ENCODE measurements at regions not wholly inside any gene's neighbourhood (a gene's known extent, or its start where the extent isn't known, plus 50 kb on each side); places are given as distances from the start of the nearest gene placed in this dataset.
"Not testable (repeated sequence)": the region's sequence is repeated elsewhere in the genome, so short reads cannot be mapped to it uniquely, and the experiment has no call there.

- Histone ChIP-seq H3K9ac (ENCODE audit: low read depth, low read length) (no peak overlapping the region), H3K4me3 (ENCODE audit: low read depth, low read length) (no peak overlapping the region), H3K4me1 (ENCODE audit: control insufficient read depth, insufficient read depth, low read length) (peaks cover 34% of the 10 kb centered on the region), H3K27ac (ENCODE audit: low read depth, low read length) (no peak overlapping the region), H3K9me3 (ENCODE audit: control insufficient read depth, insufficient read depth, low read length) (no peaks in the 10 kb centered on the region), H3K27me3 (ENCODE audit: control insufficient read depth, insufficient read depth, low read length) (no peaks in the 10 kb centered on the region), H3K36me3 (ENCODE audit: control insufficient read depth, insufficient read depth, low read length) (no peaks in the 10 kb centered on the region)
These were observed 65.6 kb downstream of the OPTC start for GRCh38 chr1:203559523-203559922.

- not testable (repeated sequence) for H3K27me3 ChIP-seq (ENCODE audit: control insufficient read depth, insufficient read depth, low read length); H3K9me3 ChIP-seq (ENCODE audit: control insufficient read depth, insufficient read depth, low read length); H3K27ac ChIP-seq (ENCODE audit: low read depth, low read length); H3K36me3 ChIP-seq (ENCODE audit: control insufficient read depth, insufficient read depth, low read length); H3K4me3 ChIP-seq (ENCODE audit: low read depth, low read length); H3K9ac ChIP-seq (ENCODE audit: low read depth, low read length)
- H3K4me1 ChIP-seq (ENCODE audit: control insufficient read depth, insufficient read depth, low read length): peaks cover 17% of the 10 kb centered on the region
These were observed 64.9 kb upstream of the ATP2B4 start for GRCh38 chr1:203561761-203562160.

- Histone ChIP-seq H3K36me3 (ENCODE audit: control insufficient read depth, insufficient read depth, low read length) (no peaks in the 10 kb centered on the region), H3K4me1 (ENCODE audit: control insufficient read depth, insufficient read depth, low read length) (peaks cover 3% of the 10 kb centered on the region; the same call in 1 of the 2 replicates), H3K27ac (ENCODE audit: low read depth, low read length) (no peak overlapping the region), H3K27me3 (ENCODE audit: control insufficient read depth, insufficient read depth, low read length) (no peaks in the 10 kb centered on the region), H3K9ac (ENCODE audit: low read depth, low read length) (no peak overlapping the region), H3K9me3 (ENCODE audit: control insufficient read depth, insufficient read depth, low read length) (no peaks in the 10 kb centered on the region), H3K4me3 (ENCODE audit: low read depth, low read length) (no peak overlapping the region)
These were observed 63.3 kb upstream of the ATP2B4 start for GRCh38 chr1:203563291-203563690.

- Histone ChIP-seq H3K27me3 (ENCODE audit: control insufficient read depth, insufficient read depth, low read length) (no peaks in the 10 kb centered on the region), H3K4me1 (ENCODE audit: control insufficient read depth, insufficient read depth, low read length) (no peaks in the 10 kb centered on the region), H3K9me3 (ENCODE audit: control insufficient read depth, insufficient read depth, low read length) (no peaks in the 10 kb centered on the region), H3K9ac (ENCODE audit: low read depth, low read length) (no peak overlapping the region), H3K4me3 (ENCODE audit: low read depth, low read length) (no peak overlapping the region), H3K27ac (ENCODE audit: low read depth, low read length) (no peak overlapping the region), H3K36me3 (ENCODE audit: control insufficient read depth, insufficient read depth, low read length) (no peaks in the 10 kb centered on the region)
These were observed 62.6 kb upstream of the ATP2B4 start for GRCh38 chr1:203564024-203564423.

- H3K27ac ChIP-seq (ENCODE audit: low read depth, low read length): no peak overlapping the region
- H3K9ac ChIP-seq (ENCODE audit: low read depth, low read length): no peak overlapping the region
- H3K4me1 ChIP-seq (ENCODE audit: control insufficient read depth, insufficient read depth, low read length): no peaks in the 10 kb centered on the region
- no peaks in the 10 kb centered on the region for H3K9me3 ChIP-seq (ENCODE audit: control insufficient read depth, insufficient read depth, low read length)
- H3K27me3 ChIP-seq (ENCODE audit: control insufficient read depth, insufficient read depth, low read length): no peaks in the 10 kb centered on the region
- H3K4me3 ChIP-seq (ENCODE audit: low read depth, low read length): no peak overlapping the region
- no peaks in the 10 kb centered on the region for H3K36me3 ChIP-seq (ENCODE audit: control insufficient read depth, insufficient read depth, low read length)
These were observed 61.6 kb upstream of the ATP2B4 start for GRCh38 chr1:203565049-203565448.

GRCh38 chr1:203565981-203566380 lies 60.7 kb upstream of the ATP2B4 start:
- no peaks in the 10 kb centered on the region for H3K4me1 ChIP-seq (ENCODE audit: control insufficient read depth, insufficient read depth, low read length)
- no peak overlapping the region for H3K4me3 ChIP-seq (ENCODE audit: low read depth, low read length)
- H3K27ac ChIP-seq (ENCODE audit: low read depth, low read length): no peak overlapping the region
- no peak overlapping the region for H3K9ac ChIP-seq (ENCODE audit: low read depth, low read length)
- no peaks in the 10 kb centered on the region for H3K27me3 ChIP-seq (ENCODE audit: control insufficient read depth, insufficient read depth, low read length)
- no peaks in the 10 kb centered on the region for H3K36me3 ChIP-seq (ENCODE audit: control insufficient read depth, insufficient read depth, low read length)
- no peaks in the 10 kb centered on the region for H3K9me3 ChIP-seq (ENCODE audit: control insufficient read depth, insufficient read depth, low read length)

- not testable (repeated sequence) for H3K4me1 ChIP-seq (ENCODE audit: control insufficient read depth, insufficient read depth, low read length); H3K4me3 ChIP-seq (ENCODE audit: low read depth, low read length); H3K36me3 ChIP-seq (ENCODE audit: control insufficient read depth, insufficient read depth, low read length); H3K9ac ChIP-seq (ENCODE audit: low read depth, low read length); H3K9me3 ChIP-seq (ENCODE audit: control insufficient read depth, insufficient read depth, low read length); H3K27ac ChIP-seq (ENCODE audit: low read depth, low read length); H3K27me3 ChIP-seq (ENCODE audit: control insufficient read depth, insufficient read depth, low read length)
These were observed 59.7 kb upstream of the ATP2B4 start for GRCh38 chr1:203566966-203567365.

- Histone ChIP-seq H3K27me3 (ENCODE audit: control insufficient read depth, insufficient read depth, low read length) (no peaks in the 10 kb centered on the region), H3K4me1 (ENCODE audit: control insufficient read depth, insufficient read depth, low read length) (peaks cover 10% of the 10 kb centered on the region; the same call in 1 of the 2 replicates), H3K27ac (ENCODE audit: low read depth, low read length) (no peak overlapping the region), H3K36me3 (ENCODE audit: control insufficient read depth, insufficient read depth, low read length) (no peaks in the 10 kb centered on the region), H3K4me3 (ENCODE audit: low read depth, low read length) (no peak overlapping the region), H3K9me3 (ENCODE audit: control insufficient read depth, insufficient read depth, low read length) (no peaks in the 10 kb centered on the region), H3K9ac (ENCODE audit: low read depth, low read length) (no peak overlapping the region)
These were observed 59.0 kb upstream of the ATP2B4 start for GRCh38 chr1:203567596-203567995.

GRCh38 chr1:203569490-203570318 lies 56.9 kb upstream of the ATP2B4 start:
- no peaks in the 10 kb centered on the region for H3K9me3 ChIP-seq (ENCODE audit: control insufficient read depth, insufficient read depth, low read length)
- H3K27me3 ChIP-seq (ENCODE audit: control insufficient read depth, insufficient read depth, low read length): no peaks in the 10 kb centered on the region
- no peak overlapping the region for H3K9ac ChIP-seq (ENCODE audit: low read depth, low read length)
- H3K27ac ChIP-seq (ENCODE audit: low read depth, low read length): no peak overlapping the region
- peaks cover 10% of the 10 kb centered on the region; the same call in 1 of the 2 replicates for H3K4me1 ChIP-seq (ENCODE audit: control insufficient read depth, insufficient read depth, low read length)
- H3K36me3 ChIP-seq (ENCODE audit: control insufficient read depth, insufficient read depth, low read length): no peaks in the 10 kb centered on the region
- no peak overlapping the region for H3K4me3 ChIP-seq (ENCODE audit: low read depth, low read length)

GRCh38 chr1:203570805-203571204 lies 55.8 kb upstream of the ATP2B4 start:
- Histone ChIP-seq H3K4me1 (ENCODE audit: control insufficient read depth, insufficient read depth, low read length) (peaks cover 10% of the 10 kb centered on the region; the same call in 1 of the 2 replicates), H3K27me3 (ENCODE audit: control insufficient read depth, insufficient read depth, low read length) (no peaks in the 10 kb centered on the region), H3K27ac (ENCODE audit: low read depth, low read length) (no peak overlapping the region), H3K9me3 (ENCODE audit: control insufficient read depth, insufficient read depth, low read length) (no peaks in the 10 kb centered on the region), H3K9ac (ENCODE audit: low read depth, low read length) (no peak overlapping the region), H3K36me3 (ENCODE audit: control insufficient read depth, insufficient read depth, low read length) (no peaks in the 10 kb centered on the region), H3K4me3 (ENCODE audit: low read depth, low read length) (no peak overlapping the region)

GRCh38 chr1:203571661-203572060 lies 55.0 kb upstream of the ATP2B4 start:
- Histone ChIP-seq H3K4me1 (ENCODE audit: control insufficient read depth, insufficient read depth, low read length) (peaks cover 10% of the 10 kb centered on the region; the same call in 1 of the 2 replicates), H3K36me3 (ENCODE audit: control insufficient read depth, insufficient read depth, low read length) (no peaks in the 10 kb centered on the region), H3K27me3 (ENCODE audit: control insufficient read depth, insufficient read depth, low read length) (no peaks in the 10 kb centered on the region), H3K4me3 (ENCODE audit: low read depth, low read length) (no peak overlapping the region), H3K9ac (ENCODE audit: low read depth, low read length) (no peak overlapping the region), H3K9me3 (ENCODE audit: control insufficient read depth, insufficient read depth, low read length) (no peaks in the 10 kb centered on the region), H3K27ac (ENCODE audit: low read depth, low read length) (peak overlapping the region; percentile 57)
